NCI-H146 treated with DMSO at 0.1 percent for 48 hours (cell line): ENCODE measurements at regions not wholly inside any gene's neighbourhood (a gene's known extent, or its start where the extent isn't known, plus 50 kb on each side); places are given as distances from the start of the nearest gene placed in this dataset.

Experiments
- DNase-seq: peaks from one replicate; lab custom pipeline; 2025; ENCODE audit not compliant: unreplicated experiment; lab: John Stamatoyannopoulos, UW

DNA sequence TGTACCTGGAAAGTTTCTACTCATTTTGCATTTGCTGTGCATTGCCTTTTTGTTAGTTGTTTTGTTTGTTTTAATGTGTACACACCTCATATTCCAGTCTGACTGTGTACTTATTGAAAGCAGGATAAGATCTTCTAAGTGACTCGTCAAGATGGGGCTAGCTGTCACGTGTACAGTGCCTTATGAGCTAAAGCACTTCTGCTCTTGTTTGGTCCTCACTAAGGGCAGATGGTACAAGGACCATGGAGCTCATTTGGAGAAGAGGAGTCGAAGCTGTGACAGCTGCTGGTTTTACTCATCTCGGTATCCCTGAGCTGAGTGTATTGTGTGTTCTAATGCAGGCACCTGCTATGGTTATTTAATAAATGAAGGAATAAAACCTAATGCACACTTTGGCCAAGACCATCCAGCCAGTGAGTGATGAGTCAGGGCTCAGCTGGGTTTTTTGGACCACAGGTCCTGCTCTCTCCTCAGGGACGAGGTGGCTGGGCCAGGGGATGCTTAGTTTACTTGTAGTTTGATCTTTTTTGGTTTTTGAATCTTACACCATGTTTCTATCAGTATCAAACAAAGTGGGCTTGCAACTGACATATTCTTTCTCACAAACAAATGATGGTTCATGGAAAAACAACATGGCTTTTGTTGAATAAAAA, 152.5 kb upstream of the APCDD1 start:
- no peak for DNase-seq

DNA sequence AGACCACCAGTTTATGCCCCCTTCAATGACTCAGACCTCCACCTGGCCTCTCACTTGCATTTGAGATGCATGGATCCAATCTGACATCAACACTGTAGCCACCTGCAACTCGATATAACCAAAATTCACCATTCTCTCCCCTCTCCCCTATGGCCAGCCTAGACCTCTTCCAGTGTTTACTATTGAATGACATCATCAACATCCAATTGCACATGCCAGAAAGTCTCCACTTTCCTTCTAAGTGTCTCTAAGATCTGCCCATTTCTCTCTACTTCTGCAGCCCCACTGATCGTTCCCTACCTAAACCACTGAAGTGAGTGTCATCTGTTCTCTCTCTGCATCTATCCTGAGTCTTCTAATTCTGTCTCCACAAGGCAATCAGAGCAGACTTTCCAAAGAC, 151.3 kb upstream of the APCDD1 start:
- DNase-seq, result no peak

DNA sequence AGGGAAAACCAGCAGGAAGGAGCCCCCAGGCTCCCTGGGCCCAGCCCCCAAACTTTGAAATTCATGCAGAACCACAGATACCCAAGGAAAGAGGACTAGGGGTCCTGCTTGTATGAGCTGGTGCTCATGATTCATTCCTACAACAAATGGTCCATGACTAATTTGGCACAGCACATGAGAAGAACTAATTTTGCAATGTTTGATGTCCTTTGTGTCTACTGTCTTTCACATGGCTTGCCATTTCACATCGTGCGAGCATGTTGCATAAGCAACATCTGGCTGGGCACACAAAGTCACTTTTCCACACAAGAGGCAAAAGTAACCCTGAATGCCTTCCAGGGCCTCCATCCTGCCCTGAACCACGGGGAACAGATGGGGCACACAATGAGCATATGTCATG, 149.6 kb upstream of the APCDD1 start:
- no peak for DNase-seq

DNA sequence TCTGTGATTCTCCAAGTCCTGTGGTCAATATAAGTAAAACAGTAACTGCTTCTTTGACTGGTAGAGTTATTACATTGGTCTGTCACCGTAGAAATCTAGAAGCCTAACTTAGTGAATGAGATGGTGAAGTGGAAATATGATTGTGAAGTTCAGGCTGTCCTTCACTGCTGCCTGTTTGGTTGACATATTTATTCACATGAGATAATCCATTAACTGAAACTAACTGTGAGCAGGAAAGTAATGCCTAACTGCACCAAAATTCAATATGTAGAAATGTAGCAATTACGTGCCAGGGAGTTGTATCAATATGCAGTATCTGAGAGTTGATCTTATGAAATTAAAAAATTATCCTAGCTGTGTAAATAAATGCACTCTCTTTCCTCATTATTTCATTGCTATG, 147.7 kb upstream of the APCDD1 start:
- DNase-seq, result no peak

DNA sequence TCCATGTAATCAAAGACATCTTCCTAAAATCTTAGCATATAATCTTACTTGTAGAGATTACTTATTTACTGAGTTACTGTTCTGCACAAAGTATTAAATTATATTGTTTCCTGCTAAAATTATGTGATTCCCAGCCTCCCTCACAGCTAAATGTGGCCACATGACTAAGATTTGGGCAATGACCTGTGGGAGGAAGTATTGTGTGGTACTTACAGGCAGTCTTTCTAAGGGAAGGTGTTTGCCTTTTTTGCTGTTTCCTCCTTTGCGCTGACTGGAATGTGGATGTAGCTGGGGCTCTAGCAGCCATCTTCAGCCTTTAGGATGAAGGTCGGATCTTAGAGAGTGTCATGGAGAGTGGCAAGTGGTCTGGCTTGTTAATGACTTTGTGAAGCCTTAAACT, 146.3 kb upstream of the APCDD1 start:
- DNase-seq, result no peak

DNA sequence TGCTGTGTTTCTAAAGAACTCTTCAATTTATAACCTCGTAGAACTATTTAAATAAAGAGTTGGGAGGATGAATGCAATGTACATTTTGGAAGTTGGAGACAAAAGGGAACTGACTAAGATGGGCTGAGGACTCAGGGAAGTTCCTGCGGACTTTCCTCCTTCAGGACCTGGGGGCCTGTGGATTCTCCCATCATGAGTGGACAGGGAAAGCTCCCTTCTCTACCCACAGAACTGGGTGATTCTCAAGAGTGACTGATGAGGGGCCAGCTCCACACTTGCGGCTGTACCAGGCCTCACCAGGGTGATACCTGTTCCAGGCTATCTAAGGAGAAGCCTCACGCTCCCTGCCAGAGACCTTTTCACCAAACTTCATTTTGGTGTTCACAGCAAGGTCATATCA, 143.8 kb upstream of the APCDD1 start:
- DNase-seq, result no peak

DNA sequence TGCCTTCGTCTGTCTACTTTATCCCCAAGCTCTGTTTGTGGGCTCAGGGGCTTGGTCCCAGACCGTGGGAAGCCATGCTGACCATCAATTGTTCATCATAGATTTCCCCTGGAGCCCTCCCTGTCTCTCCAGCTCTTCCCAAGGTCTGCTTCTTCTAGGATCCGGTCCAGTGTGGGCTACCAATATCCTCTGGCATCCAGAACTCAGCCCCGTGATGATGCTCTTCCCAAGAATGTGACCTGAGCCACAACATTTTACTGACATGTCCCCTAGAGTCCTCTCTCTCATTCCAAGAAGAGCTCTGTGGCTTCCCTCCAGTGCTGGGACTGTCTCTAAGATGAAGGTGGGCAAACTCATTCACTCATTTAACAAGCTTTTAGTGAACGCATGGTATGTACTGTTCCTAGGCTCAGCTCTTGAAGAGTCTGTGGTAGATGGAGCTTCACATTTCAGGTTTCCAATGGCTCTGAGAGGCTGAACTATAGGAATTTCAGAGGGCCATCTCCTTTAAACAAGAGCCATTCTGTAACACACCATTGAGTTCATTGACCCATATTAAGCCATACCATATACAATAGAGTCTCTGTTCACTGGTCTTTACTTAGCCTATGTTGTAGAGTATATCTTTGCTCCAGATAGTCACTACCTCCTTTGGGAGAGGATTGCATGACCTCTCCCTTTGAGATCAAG, 142.0 kb upstream of the APCDD1 start:
- DNase-seq, result no peak

DNA sequence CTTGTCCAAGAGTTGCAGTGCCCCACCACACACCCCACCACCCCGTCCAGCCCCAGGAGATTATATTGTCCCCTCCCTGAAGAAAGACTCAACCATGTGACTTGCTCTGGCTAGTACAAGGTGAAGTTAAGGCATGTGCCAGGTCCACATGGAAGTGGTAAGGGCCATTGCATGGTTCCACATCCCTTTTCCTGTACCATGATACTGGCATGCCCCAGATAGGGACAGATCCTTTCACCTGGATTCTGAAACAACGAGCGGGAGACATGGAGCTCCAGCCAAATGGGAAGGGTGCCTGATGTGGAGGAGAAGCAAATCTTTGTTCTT, 141.5 kb upstream of the APCDD1 start:
- no peak for DNase-seq

DNA sequence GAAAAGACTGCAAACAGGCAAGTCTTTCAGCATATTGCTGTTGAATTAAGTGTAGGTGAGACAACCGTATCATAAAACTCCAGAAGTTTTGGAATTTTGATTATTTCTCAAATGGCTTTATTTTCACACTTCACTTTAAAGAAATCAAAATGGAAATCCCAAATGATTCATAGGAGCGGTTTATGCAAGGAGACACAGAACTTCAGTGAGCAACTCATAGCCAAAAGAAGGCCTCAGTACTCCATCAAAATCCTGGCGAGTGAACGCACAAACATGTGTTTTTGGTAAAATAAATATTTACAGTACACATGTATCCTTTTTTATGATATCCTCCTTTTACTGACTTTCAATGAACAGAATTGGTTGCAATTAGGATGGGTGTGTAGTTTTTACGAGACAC, 140.4 kb upstream of the APCDD1 start:
- DNase-seq, result no peak

DNA sequence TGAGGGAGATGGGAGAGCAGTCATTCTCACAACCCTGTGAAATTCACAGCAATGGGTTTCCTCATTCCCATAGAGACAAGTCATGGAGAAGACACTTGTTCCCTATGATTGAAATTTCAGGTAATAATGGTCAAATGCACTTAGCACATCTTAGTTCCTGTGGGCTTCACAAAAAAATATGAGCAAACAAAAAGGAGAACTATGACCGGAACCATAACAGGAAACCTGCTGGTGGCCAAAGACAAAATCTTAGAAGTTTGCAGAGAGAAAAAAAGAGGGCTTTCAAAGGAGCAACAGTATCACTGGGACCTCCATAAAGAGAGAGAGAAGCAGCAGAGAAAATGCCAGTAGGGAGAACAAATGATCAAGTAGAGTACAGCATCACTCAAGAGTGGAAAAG, 138.9 kb upstream of the APCDD1 start:
- DNase-seq, result no peak

DNA sequence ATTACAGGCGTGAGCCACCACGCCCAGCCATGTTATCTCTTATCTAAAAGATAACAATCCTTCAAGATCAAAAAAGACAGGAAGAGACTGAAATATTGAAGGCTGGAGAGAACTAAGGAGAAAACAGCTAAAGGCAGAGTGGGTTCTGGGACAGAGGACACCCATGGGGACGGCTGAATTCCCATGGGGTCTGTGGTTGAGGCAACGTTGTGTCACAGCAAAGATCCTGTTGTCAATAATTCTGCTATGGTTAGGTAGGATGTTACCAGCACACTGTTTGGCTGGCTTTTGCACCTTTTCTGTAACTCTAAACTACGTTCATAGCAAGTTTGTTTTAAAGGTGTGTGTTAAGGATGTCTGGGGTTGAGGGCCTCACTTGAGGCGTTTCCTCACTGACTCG, 137.7 kb upstream of the APCDD1 start:
- DNase-seq, result no peak

DNA sequence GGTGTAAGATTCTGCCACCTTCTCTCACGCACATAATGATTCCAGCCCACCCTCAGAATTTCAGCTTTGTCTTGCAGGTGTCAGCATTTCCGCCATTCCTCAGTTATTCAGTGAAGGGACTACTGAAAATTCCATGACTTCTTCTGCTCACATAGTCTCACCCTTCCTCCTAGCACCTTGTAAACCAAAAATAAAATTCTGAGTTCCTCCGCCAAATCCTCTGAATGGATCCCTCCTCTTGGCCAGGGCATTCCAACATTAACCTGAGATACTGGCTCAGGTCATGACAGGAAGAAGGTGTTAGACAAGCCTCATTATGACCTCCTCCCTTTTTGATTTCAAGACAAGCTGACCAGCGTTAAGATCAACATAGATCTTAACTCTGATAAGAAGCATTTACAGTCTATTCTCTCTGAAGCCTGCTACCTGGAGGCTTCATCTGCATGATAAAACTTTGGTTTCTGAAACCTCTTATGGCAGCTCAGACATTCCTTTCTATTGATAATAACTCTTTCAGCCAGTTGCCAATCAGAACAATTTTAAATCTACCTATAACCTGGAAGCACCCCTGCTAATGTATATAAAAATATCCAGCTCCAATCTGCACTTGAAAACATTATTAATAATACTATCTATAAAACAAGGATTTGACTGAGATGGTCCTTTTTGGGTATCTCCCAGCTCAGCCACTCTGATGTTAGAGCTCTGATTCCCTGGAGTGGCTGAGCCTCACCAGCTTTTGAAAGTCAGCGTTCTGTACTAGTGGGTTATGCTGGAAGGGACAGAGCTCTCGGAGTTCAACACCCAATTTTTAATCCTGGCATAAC, 136.4 kb upstream of the APCDD1 start:
- DNase-seq, result no peak

DNA sequence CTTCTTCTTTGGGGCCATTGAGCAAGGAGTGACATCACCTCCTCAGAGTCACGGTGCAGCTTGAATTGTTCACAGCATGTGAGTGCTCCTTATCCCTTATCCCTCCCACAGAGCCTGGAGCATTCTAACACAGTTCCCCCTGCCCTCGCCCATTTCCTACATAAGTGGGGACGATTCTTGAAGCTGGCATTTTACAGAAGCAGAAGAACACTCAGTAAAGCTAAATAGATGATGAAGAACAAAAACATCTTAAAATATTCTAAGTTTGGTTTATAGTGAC, 135.8 kb upstream of the APCDD1 start:
- no peak for DNase-seq

DNA sequence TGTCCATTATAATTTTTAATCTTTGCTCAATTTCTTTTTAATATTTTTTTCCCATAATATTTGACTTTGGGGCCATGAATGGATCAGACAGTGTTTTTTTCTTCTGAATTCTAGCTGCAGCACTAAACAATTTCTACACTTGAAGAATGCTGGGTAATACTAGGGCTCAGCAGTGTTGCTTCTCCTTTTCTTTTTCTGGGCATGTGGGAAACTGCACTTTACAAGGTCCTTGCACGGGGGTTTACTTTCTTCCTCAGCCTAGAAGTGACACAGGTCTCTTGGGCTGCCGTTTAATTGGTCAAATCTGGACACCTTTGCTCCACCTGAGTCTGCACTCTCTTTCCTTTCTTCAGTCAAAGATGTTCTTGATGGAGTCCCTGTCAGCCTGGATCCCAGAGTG, 135.4 kb upstream of the APCDD1 start:
- no peak for DNase-seq

DNA sequence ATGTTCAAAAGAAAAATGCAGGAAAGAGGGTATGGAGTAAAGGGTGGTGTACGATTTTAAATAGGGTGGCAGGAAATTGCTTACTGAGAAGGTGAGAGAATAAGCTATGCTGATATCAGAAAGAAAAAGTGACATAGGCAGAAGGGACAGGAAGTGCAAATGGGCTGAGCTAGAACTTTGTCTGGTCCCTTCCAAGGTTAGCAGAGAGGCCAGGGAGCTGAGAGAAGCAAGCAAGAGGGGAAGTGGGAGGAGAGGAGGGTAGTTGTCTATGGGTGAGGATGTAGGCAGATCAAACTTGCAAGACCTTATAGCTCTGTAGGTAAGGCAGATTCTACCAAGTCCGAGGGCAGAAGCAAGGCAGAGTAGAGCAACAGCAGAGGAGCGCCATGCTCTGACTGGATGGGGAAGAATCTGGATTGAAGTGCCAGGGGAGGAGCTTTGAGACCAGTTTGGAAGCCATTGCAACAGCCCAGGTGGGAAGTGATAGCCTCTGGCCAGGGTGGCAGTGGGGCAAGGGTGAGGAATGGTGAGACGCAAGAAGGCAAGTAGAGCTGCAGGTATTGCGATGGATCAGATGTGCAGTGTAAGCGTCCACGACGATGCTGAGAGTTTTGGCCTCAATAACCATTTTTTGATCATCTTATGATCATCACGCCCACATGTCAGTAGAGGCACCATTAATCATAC, 134.4 kb upstream of the APCDD1 start:
- DNase-seq, result no peak

DNA sequence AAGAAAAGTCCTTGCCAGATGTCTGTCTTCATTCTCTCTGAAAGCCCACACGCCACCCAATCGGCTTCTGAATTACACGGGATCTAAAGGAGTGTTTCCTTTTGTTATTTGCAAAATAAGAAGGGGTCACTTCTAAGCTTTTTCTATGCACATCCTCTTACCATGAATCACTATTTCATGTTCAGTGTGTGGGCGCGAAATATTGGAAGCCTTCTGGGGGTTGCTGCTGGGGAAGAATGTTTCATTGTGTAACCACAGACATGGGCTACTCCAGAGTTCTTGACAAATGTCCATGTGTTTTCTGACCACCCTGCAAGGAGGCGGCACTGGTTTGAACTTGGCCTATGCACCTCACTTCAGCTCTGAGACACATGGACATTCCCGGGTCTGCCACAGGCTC, 133.6 kb upstream of the APCDD1 start:
- DNase-seq, result no peak

DNA sequence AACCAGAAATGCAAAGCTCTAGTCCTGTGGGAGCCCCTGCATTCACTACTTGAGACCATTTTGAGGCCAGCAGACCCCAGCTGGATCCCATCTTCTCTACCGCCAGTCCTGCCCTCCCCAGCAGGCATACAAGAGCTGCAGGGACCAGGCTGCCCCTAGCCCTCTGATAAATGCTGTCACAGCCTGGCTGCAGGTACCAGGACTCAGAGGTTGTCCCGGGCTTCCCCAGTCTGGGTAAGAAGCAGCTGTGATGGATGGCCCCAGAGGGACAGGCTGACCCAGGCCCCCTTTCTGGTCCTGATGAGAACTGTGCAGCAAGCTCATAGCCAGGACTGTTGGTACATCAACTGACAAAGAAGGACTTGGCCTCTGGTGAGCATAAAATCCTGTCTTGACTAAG, 132.9 kb upstream of the APCDD1 start:
- DNase-seq, result no peak

DNA sequence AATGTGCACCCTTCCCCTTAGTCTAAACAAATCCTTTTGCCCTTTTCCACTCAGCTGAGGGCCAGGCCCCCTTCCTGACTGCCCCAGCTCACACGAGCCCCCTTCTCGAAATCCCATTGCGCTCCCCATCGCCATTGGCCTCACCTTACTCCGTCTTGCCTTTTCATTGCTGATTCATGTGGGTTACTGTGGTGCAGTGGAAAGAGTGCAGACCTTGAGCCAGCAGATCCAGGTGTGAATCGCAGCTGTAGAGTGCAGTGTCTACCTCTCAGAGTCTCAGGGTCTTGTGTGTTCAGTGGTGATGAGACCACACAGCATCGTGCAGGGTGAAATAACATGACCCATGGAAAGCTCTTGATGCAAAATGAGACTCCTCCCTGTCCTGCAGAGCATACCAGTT, 132.4 kb upstream of the APCDD1 start:
- DNase-seq, result no peak

DNA sequence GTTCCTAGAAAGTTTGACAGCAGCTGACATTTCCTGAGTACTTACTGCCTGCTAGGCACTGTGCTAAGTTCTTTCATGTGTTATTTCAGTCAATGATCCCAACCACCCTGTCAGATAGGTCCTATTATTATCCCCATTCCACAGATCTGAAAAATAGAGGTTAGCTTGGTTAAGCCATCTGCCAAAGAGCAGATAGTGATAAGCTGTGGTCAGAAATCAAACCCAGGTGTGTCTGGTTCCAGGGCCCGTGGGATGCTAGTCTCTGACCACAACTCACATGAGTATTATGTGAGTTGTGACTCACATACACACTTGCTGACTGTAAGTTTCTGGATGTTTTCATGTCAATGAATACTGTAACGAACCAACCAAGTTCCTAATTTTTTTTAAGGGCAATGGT, 132.0 kb upstream of the APCDD1 start:
- no peak for DNase-seq

DNA sequence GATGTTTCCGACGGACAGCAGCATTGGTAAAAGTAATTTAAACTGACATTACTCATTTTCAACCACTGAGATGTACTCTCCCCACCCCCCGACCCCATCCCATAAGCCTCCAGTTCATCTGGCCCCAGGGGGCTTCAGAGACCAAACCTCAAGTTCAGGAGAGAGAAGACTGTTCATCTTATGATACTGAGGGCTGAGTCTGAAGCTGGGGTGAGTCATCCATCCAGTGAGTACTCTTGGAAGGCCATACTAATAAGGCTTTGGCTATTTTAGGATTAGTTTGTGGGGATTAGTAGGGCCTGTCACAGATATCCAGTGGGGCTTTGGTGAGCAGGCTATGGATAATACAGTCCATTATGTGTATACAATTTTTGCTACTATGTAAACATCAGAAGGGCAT, 125.3 kb upstream of the APCDD1 start:
- no peak for DNase-seq

DNA sequence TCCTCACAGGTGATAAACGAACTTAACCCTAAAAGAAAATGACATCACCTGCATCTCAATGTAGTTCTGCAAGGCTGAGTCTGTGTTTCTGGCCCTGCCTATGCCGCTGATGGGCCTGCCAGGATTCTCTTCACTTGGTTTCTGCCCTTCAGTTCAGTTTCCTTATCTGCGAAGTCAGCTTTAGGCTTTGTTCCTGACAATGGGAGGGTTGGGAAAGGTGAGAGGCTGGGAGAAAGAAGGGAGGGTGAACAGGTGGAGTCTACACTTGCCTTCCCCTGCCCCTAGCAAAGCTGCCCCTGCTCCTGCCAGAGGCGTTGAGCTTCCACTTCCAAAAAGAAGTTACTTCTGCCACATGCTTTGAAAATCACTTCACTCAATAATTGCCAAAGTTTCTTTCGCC, 124.0 kb upstream of the APCDD1 start:
- no peak for DNase-seq

DNA sequence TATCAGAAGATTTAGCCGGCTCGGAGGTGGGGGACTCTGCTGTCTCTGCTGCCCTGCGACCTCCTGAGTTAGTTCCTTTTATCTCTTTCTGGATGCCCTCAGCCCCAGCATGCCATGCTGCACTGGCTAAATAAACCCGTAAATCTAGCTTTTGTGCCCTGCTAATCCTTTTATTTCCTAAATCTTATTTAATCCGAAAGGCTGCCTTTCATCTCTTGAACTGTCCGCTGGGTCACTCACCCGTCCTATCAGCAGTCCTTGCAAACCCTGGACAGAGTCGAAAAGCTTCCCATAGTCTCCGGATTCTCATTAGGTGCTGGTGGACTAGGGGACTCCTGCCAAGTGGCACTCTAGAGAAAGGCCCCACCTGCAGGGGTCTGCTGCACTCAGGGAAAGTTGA, 122.0 kb upstream of the APCDD1 start:
- DNase-seq, result no peak
